Keratinocyte (primary cell): ENCODE measurements at regions not wholly inside any gene's neighbourhood (a gene's known extent, or its start where the extent isn't known, plus 50 kb on each side); places are given as distances from the start of the nearest gene placed in this dataset.

ENCODE experiments used
- CTCF ChIP-seq, 3 experiments: IDR thresholded peaks in 1 of 3; conservative IDR thresholded peaks in 1 of 3; optimal IDR thresholded peaks in 1 of 3; 2 replicates in 2 of 3; 3 replicates in 1 of 3; pipeline versions ENCODE3 to v1.5.1; 2011; ENCODE audit warnings: low read length in 3 of 3, mild to moderate bottlenecking in 3 of 3, moderate library complexity in 2 of 3, control low read depth in 1 of 3, inconsistent platforms in 1 of 3; ENCODE audit not compliant: insufficient read depth in 2 of 3; ENCODE audit errors: extremely low read depth in 1 of 3
- EZH2 ChIP-seq: IDR thresholded peaks from one replicate; pipeline ENCODE4 v1.6.1; 2012; ENCODE audit warnings: inconsistent platforms, mild to moderate bottlenecking, low read length, moderate library complexity

- TF ChIP-seq CTCF (optimal IDR thresholded peaks at IDR 0.05 in 1 of 3, IDR thresholded peaks at IDR 0.05 in 1 of 3, conservative IDR thresholded peaks at IDR 0.05 in 1 of 3; ENCODE audit: extremely low read depth in 1 of 3, insufficient read depth in 2 of 3, low read length in 3 of 3) (no peak), EZH2 (no peak)
These were observed 349.7 kb upstream of the ST6GAL2 start for GRCh38 chr2:107235491-107236254.
